ENCODE measurements at regions not wholly inside any gene's neighbourhood (a gene's known extent, or its start where the extent isn't known, plus 50 kb on each side); places are given as distances from the start of the nearest gene placed in this dataset.
"Not testable (repeated sequence)": the region's sequence is repeated elsewhere in the genome, so short reads cannot be mapped to it uniquely, and the experiment has no call there.

DNA sequence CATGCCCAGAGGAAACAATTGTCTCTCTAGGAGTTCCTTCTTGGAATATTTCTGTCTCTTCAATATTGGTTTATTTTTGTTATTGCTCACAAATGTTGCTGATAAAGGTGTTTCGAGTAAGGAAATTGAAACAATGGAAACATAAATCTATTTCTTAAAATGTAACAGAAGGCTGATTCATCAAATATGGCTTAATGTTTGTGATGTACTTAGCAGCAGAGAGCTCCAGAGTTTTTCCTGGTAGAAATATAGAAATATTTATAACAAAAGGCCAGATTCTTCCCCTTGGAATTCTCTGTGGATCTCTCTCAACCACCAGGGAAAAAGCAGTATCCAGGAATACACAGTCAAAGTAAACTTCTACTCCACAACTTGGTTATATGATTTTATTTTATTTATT, 149.2 kb upstream of the LRIG3 start:
- Histone ChIP-seq H3K4me1 (ENCODE audit: control insufficient read depth, insufficient read depth, low read length) (no peaks in the 10 kb centered on the region), H3K27ac (ENCODE audit: low read depth, low read length) (no peak overlapping the region), H3K27me3 (ENCODE audit: control insufficient read depth, insufficient read depth, low read length) (no peaks in the 10 kb centered on the region), H3K9ac (ENCODE audit: low read length) (no peak overlapping the region), H3K4me3 (ENCODE audit: low read length) (no peak overlapping the region), H3K36me3 (ENCODE audit: control insufficient read depth, insufficient read depth, low read length) (no peaks in the 10 kb centered on the region)

DNA sequence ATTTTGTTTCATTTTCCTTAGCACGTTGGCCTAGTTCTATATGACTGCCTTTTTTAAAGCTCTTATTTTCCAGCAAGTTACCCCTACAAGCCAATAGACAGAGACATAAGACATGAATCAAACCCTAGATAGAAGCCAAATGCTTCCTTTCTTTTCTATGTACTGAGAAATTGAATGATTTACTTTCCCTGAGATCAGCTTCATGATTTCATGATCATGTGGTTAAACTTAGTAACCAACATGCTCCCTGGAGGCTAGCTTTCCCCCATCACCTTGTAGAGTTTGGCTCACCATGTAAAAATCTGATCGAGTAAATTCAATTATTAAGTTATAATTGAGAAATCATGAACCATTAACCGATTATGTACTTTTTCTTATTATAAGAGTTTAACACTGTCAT, 148.1 kb upstream of the LRIG3 start:
- no peak overlapping the region for H3K9ac ChIP-seq (ENCODE audit: low read length)

DNA sequence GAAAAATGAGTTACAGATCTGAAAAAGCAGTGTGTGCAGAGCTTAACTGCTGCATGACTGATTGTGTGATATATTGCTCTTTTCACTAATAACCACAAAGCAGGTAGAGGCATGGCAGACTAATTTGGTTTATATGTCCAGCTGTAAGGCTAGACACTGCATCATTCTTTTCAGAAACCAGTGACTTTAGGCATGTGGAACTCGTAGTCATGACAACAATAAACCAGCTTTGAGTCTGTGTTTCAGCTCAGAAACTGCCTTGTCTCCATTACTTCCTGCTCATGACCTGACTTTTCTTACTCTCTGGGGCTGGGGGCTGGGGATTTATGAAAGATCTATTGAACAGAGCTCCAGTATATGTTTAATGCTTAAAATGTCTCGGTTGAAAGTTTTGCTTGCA, 146.8 kb upstream of the LRIG3 start:
- no peaks in the 10 kb centered on the region for H3K27me3 ChIP-seq (ENCODE audit: control insufficient read depth, insufficient read depth, low read length)
- no peaks in the 10 kb centered on the region for H3K36me3 ChIP-seq (ENCODE audit: control insufficient read depth, insufficient read depth, low read length)
- no peak overlapping the region for H3K4me3 ChIP-seq (ENCODE audit: low read length)
- no peak overlapping the region for H3K9ac ChIP-seq (ENCODE audit: low read length)
- no peak overlapping the region for H3K27ac ChIP-seq (ENCODE audit: low read depth, low read length)
- no peaks in the 10 kb centered on the region for H3K4me1 ChIP-seq (ENCODE audit: control insufficient read depth, insufficient read depth, low read length)

More for the DNA sequence above, 148.1 kb upstream of the LRIG3 start:
- Histone ChIP-seq H3K4me1 (ENCODE audit: control insufficient read depth, insufficient read depth, low read length) (no peaks in the 10 kb centered on the region), H3K36me3 (ENCODE audit: control insufficient read depth, insufficient read depth, low read length) (no peaks in the 10 kb centered on the region), H3K4me3 (ENCODE audit: low read length) (no peak overlapping the region), H3K27ac (ENCODE audit: low read depth, low read length) (no peak overlapping the region), H3K27me3 (ENCODE audit: control insufficient read depth, insufficient read depth, low read length) (no peaks in the 10 kb centered on the region)

DNA sequence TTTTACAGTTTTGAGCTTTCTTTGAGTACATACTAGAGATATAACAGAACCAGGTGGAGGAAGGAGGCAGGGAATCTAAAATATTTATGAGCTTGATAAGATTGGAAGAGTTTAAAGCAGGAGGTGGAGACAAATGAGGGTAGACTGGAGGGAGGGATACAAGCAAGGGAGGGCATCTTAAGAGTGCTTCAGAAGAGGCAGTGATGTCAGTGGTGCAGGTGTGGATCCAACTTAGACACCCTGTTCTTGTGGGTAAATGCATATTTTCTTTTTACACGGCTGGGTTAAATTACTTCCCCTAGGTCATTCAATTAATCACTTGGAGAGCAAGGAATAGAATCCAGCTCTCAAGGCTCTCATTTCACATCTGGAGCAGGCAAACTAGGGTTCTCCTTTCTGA, 146.1 kb upstream of the LRIG3 start:
- Histone ChIP-seq H3K4me1 (ENCODE audit: control insufficient read depth, insufficient read depth, low read length) (no peaks in the 10 kb centered on the region), H3K9ac (ENCODE audit: low read length) (no peak overlapping the region), H3K36me3 (ENCODE audit: control insufficient read depth, insufficient read depth, low read length) (no peaks in the 10 kb centered on the region), H3K27ac (ENCODE audit: low read depth, low read length) (no peak overlapping the region), H3K27me3 (ENCODE audit: control insufficient read depth, insufficient read depth, low read length) (no peaks in the 10 kb centered on the region), H3K4me3 (ENCODE audit: low read length) (no peak overlapping the region)

DNA sequence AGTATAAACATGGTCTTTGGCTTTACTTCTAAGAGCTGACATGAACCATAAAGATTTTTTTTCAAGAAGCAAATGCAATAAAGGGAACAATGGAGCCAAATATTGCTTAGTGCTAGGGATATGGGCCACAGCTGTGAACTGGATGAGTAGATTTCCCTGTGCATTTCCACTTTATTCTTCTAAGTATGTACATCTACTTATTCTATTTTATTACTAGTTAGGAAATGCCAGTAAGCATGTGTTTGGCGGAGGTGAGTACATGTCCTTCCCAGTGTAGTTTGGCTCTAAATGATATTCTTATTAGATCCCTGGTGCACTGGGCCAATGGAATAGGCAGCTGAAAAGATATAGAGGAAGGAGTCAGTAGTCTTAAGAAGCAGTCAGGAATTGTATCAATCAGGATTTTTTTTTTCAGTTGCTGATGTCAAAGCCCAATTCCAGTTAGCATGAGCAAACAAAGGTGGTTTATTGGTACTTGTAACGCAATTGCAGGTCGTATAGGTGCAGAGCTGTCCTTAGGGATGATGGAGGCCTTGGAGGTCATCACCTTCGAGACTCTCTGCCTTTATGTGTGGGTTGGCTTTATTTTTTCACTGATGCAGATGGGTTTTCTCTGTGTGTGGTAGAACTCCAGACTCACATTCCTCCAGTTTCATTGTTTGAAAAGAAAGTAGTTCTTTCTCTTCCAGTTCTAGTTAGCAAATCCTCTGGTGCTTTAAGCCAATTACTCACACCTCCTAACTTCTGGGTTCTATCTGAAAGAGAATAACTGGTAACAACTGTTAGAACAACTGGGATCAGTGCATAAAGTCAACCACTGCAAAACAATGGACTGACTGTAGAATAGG, 139.0 kb upstream of the LRIG3 start:
- Histone ChIP-seq H3K9ac (ENCODE audit: low read length) (no peak overlapping the region), H3K4me1 (ENCODE audit: control insufficient read depth, insufficient read depth, low read length) (no peaks in the 10 kb centered on the region), H3K36me3 (ENCODE audit: control insufficient read depth, insufficient read depth, low read length) (no peaks in the 10 kb centered on the region), H3K4me3 (ENCODE audit: low read length) (no peak overlapping the region), H3K27me3 (ENCODE audit: control insufficient read depth, insufficient read depth, low read length) (no peaks in the 10 kb centered on the region), H3K27ac (ENCODE audit: low read depth, low read length) (no peak overlapping the region)

DNA sequence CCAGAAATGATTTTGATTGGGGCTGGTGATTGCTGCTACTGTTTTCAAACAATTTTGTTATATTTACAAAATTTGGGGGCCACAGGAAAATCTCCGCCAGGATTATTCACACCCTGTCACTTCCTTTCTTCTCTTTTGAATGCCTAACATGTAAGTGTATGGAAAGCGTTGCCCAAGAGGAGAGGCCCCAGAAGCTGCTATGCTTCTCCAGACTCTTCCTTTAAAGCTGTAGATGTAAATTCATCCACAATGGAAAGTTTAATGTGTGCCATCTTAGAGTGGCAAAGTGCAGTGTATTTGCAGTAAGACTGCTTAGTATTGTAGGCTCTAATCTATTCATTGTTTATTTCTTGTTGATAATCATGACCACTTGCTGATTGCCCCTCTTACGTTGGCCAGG, 136.7 kb upstream of the LRIG3 start:
- Histone ChIP-seq H3K4me1 (ENCODE audit: control insufficient read depth, insufficient read depth, low read length) (no peaks in the 10 kb centered on the region), H3K36me3 (ENCODE audit: control insufficient read depth, insufficient read depth, low read length) (no peaks in the 10 kb centered on the region), H3K27ac (ENCODE audit: low read depth, low read length) (no peak overlapping the region), H3K27me3 (ENCODE audit: control insufficient read depth, insufficient read depth, low read length) (no peaks in the 10 kb centered on the region), H3K9ac (ENCODE audit: low read length) (no peak overlapping the region), H3K4me3 (ENCODE audit: low read length) (no peak overlapping the region)

DNA sequence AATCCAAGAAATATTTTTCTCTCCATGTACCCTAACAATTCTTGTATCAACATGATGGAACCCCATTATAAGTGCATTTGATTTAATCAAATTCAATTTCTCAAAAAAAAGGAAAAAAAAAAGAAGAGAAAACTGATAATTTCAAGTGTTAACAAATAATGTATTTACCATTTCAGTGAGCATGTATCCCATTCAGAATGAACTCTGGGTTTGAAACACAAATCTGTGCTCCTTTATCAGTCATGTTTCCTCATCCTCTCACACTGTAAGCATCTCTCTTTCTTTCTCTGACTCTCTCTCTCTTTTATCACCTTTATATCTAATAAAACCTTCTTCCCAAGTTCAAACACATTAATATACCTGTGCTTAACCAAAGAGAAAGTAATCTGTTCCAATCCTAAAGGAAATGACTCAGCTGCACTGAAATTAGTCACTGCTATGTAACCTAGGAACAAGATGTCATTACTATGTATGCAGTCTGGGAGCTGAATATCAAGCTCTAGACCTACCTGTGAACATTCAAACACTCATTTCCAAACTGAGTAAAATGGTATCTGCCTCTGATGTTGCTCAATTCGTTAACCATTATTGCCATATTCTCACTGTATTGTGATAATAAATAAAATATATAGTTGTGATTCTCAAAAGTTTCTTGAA, 135.0 kb upstream of the LRIG3 start:
- Histone ChIP-seq H3K4me1 (ENCODE audit: control insufficient read depth, insufficient read depth, low read length) (no peaks in the 10 kb centered on the region), H3K9ac (ENCODE audit: low read length) (no peak overlapping the region), H3K27ac (ENCODE audit: low read depth, low read length) (no peak overlapping the region), H3K36me3 (ENCODE audit: control insufficient read depth, insufficient read depth, low read length) (no peaks in the 10 kb centered on the region), H3K4me3 (ENCODE audit: low read length) (no peak overlapping the region), H3K27me3 (ENCODE audit: control insufficient read depth, insufficient read depth, low read length) (no peaks in the 10 kb centered on the region)

DNA sequence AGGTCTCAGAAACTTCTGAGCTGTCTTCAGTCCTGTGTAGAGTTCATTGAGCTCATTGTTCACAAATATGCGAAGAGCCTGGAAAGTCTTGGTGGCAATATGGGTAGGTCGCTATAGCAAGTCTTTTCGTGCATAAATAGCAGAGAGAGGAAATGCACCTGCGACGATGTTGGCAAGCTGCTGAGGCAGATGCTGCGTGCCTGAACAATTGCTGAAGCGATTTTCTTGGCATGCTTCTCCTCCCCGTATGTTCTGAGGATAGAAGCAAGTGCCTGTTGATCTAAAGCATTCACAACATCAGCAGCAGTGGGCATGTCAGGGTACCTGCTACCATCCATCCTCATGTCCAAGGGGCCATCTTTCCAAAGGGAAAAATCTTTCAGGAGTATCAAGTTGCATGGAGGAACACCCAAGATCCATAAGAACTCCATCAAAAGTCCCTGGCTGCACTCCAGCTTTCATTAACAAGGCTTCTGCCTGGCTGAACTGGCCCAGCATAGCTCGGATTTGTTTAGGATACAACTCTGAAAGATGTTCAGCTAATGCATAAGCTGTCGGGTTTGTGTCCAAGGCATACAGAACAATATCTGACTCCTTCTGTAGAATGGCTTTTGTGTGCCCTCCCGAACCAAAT, 133.1 kb upstream of the LRIG3 start:
- not testable (repeated sequence) for H3K4me3 ChIP-seq (ENCODE audit: low read length); H3K4me1 ChIP-seq (ENCODE audit: control insufficient read depth, insufficient read depth, low read length); H3K9ac ChIP-seq (ENCODE audit: low read length); H3K36me3 ChIP-seq (ENCODE audit: control insufficient read depth, insufficient read depth, low read length); H3K27ac ChIP-seq (ENCODE audit: low read depth, low read length); H3K27me3 ChIP-seq (ENCODE audit: control insufficient read depth, insufficient read depth, low read length)

DNA sequence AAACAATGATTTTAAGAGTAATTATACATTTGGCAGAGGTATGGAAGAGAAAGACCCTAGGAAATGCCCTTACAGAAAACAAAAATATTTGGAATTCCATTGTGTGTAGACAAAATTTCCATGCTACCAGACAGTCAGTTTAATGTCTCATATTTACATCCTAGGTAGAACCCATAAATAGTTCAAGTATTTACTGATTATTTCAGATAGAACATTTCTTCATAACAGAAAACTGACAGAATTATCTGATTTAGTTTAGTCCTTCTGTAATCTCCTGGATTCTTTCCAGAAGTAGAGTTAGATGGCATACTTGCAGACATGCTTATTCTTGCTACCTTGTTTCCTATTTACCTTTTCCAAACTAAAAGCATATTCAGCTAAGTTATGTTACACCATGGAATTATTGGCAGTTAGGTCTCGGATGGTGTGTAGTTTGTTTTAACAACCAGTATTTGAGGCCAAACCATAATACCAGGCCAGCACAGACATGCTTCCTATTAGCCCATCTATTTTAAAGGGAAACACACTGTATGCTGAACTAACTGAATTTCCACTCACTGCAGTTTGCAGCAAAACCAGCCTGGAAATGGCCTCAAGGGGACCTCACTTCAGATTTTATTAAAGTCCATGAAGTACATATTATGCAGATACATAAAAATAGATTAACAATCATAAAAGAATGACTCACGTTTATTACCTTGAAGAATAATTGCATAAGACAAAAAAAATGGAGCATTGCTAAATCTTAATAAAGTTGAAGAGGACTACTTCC, 126.6 kb upstream of the LRIG3 start:
- Histone ChIP-seq H3K9ac (ENCODE audit: low read length) (no peak overlapping the region), H3K36me3 (ENCODE audit: control insufficient read depth, insufficient read depth, low read length) (no peaks in the 10 kb centered on the region), H3K4me1 (ENCODE audit: control insufficient read depth, insufficient read depth, low read length) (peaks cover under 1% of the 10 kb centered on the region), H3K27me3 (ENCODE audit: control insufficient read depth, insufficient read depth, low read length) (no peaks in the 10 kb centered on the region), H3K27ac (ENCODE audit: low read depth, low read length) (no peak overlapping the region), H3K4me3 (ENCODE audit: low read length) (no peak overlapping the region)

DNA sequence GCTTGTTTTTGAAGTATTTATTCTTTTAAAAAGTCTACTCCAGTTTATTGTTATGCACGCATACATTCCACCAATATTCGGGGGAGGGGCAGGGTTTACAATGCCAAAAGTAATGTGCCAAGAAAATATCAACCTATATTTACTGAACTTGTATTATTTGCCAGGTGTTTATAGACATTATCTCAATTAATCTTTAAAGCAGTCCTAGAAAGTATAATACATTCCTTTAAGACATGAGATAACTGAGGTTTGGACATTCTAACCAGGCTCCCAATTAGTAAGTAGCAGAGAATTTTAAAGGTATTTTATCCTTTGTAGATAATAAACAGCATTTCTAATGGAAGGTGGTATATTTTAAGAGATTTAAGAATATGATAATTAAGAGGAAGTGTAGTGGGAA, 124.5 kb upstream of the LRIG3 start:
- H3K27ac ChIP-seq (ENCODE audit: low read depth, low read length): no peak overlapping the region
- H3K27me3 ChIP-seq (ENCODE audit: control insufficient read depth, insufficient read depth, low read length): no peaks in the 10 kb centered on the region
- H3K4me1 ChIP-seq (ENCODE audit: control insufficient read depth, insufficient read depth, low read length): peaks cover 8% of the 10 kb centered on the region
- no peaks in the 10 kb centered on the region for H3K36me3 ChIP-seq (ENCODE audit: control insufficient read depth, insufficient read depth, low read length)
- no peak overlapping the region for H3K9ac ChIP-seq (ENCODE audit: low read length)
- no peak overlapping the region for H3K4me3 ChIP-seq (ENCODE audit: low read length)

DNA sequence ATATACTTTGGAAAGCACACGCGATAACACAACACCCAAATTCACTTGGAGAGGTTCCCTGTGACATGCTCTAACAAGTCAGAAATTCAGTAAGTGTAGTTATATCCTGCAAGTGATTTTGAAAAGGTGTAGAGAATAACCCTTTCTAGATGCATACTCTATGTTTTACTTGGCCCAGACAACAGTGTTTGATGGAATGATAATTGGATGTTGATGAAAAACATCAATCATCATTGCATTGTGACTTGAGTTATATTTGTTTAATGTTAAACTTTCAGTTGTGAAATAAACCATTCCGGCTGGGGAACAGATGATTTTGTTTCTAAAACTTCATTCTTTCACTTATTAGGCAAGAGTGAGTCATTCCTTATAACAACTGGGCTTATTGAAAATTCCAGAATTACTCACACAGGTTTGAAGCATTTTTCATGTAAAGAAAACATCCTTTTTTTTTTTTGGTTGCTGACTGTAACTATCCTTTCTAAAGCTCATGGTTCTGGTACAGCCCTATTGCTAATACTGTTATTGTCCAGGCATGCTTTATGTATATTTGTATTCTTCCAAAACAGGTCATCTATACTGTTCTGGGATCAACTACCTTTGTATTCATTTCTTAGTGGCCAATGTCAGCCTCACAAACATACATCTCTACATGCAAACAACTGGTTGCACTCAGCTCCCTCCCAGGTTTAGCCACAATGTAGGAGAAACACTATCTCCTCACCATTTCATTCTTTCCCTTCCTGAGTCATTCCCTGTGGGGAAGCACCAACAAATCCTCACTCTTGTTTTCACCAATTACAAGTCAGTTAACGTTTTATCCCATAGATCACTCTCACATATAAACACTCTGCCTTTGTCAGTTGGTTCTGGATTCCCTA, 121.2 kb upstream of the LRIG3 start:
- Histone ChIP-seq H3K27me3 (ENCODE audit: control insufficient read depth, insufficient read depth, low read length) (no peaks in the 10 kb centered on the region), H3K9ac (ENCODE audit: low read length) (no peak overlapping the region), H3K36me3 (ENCODE audit: control insufficient read depth, insufficient read depth, low read length) (no peaks in the 10 kb centered on the region), H3K4me3 (ENCODE audit: low read length) (no peak overlapping the region), H3K4me1 (ENCODE audit: control insufficient read depth, insufficient read depth, low read length) (peaks cover 8% of the 10 kb centered on the region), H3K27ac (ENCODE audit: low read depth, low read length) (peak overlapping the region; percentile 30)

All from rectal smooth muscle tissue (tissue), 1 donor.